HG02642 (cell line): ENCODE measurements at regions not wholly inside any gene's neighbourhood (a gene's known extent, or its start where the extent isn't known, plus 50 kb on each side); places are given as distances from the start of the nearest gene placed in this dataset.
"Not testable (repeated sequence)": the region's sequence is repeated elsewhere in the genome, so short reads cannot be mapped to it uniquely, and the experiment has no call there.

ENCODE experiments used
- ATAC-seq: cut with Tn5 transposase; IDR thresholded peaks from one replicate; pipeline ENCODE4 v1.9.1; 2021; ENCODE audit warnings: mild to moderate bottlenecking; ENCODE audit not compliant: unreplicated experiment, poor library complexity

GRCh38 chr5:97568382-97568781 is 385.3 kb upstream of the RIOK2 start:
- no peak for ATAC-seq

- no peak for ATAC-seq
Measured at GRCh38 chr5:97570242-97570641, 387.2 kb upstream of the RIOK2 start.

- no peak for ATAC-seq
Measured at GRCh38 chr5:97575322-97575721, 392.3 kb upstream of the RIOK2 start.

- no peak for ATAC-seq
Measured at GRCh38 chr5:97576956-97577355, 393.9 kb upstream of the RIOK2 start.

GRCh38 chr5:97579977-97580376 is 396.9 kb upstream of the RIOK2 start:
- not testable (repeated sequence) for ATAC-seq

- ATAC-seq = no peak
Measured at GRCh38 chr5:97580746-97581145, 397.7 kb upstream of the RIOK2 start.

GRCh38 chr5:97591781-97592180 is 408.7 kb upstream of the RIOK2 start:
- no peak for ATAC-seq

- ATAC-seq = no peak
Measured at GRCh38 chr5:97600486-97600885, 417.4 kb upstream of the RIOK2 start.

GRCh38 chr5:97601651-97602050 is 418.6 kb upstream of the RIOK2 start:
- ATAC-seq = no peak

- no peak for ATAC-seq
Measured at GRCh38 chr5:97606531-97606930, 423.5 kb upstream of the RIOK2 start.

- ATAC-seq = no peak
Measured at GRCh38 chr5:97608501-97608900, 425.5 kb upstream of the RIOK2 start.

- no peak for ATAC-seq
Measured at GRCh38 chr5:97618721-97619120, 435.7 kb upstream of the RIOK2 start.

GRCh38 chr5:97623441-97623840 is 440.4 kb upstream of the RIOK2 start:
- ATAC-seq = no peak

- ATAC-seq = no peak
Measured at GRCh38 chr5:97624886-97625285, 441.8 kb upstream of the RIOK2 start.

- no peak for ATAC-seq
Measured at GRCh38 chr5:97627272-97627671, 444.2 kb upstream of the RIOK2 start.

- no peak for ATAC-seq
Measured at GRCh38 chr5:97628031-97628430, 445.0 kb upstream of the RIOK2 start.

- ATAC-seq = no peak
Measured at GRCh38 chr5:97628807-97629206, 445.8 kb upstream of the RIOK2 start.

GRCh38 chr5:97629276-97629675 is 446.2 kb upstream of the RIOK2 start:
- no peak for ATAC-seq

GRCh38 chr5:97635553-97635952 is 452.5 kb upstream of the RIOK2 start:
- ATAC-seq = no peak

GRCh38 chr5:97636766-97637165 is 453.7 kb upstream of the RIOK2 start:
- no peak for ATAC-seq

- ATAC-seq = no peak
Measured at GRCh38 chr5:97641081-97641480, 458.0 kb upstream of the RIOK2 start.

GRCh38 chr5:97644206-97644605 is 461.2 kb upstream of the RIOK2 start:
- ATAC-seq = no peak

- ATAC-seq = no peak
Measured at GRCh38 chr5:97644896-97645295, 461.8 kb upstream of the RIOK2 start.
